ENCODE measurements at regions not wholly inside any gene's neighbourhood (a gene's known extent, or its start where the extent isn't known, plus 50 kb on each side); places are given as distances from the start of the nearest gene placed in this dataset.

GRCh38 chr12:85664429-85664828 lies 171.8 kb downstream of the RASSF9 start:
- TF ChIP-seq EZH2phosphoT487 (IDR thresholded peaks at IDR 0.05; ENCODE audit: low read depth, severe bottlenecking, unreplicated experiment) (no peak), CTCF (IDR thresholded peaks at IDR 0.05; ENCODE audit: poor library complexity) (no peak), EZH2 (IDR thresholded peaks at IDR 0.05; ENCODE audit: borderline replicate concordance) (no peak)
